Activated CD4-positive, alpha-beta memory T cell treated with anti-CD3 and anti-CD28 coated beads for 36 hours (primary cell): ENCODE measurements at regions not wholly inside any gene's neighbourhood (a gene's known extent, or its start where the extent isn't known, plus 50 kb on each side); places are given as distances from the start of the nearest gene placed in this dataset.
"Not testable (repeated sequence)": the region's sequence is repeated elsewhere in the genome, so short reads cannot be mapped to it uniquely, and the experiment has no call there.

Experiments
- CTCF ChIA-PET: fragments of 350-600 bp; sonication (Branson Sonifier 250); formaldehyde crosslinking; loops from one replicate; lab custom pipeline; 2021; ENCODE audit warnings: antibody characterized with exemption, inconsistent platforms; lab: Charles Lee
- POLR2A ChIA-PET: fragments of 350-600 bp; sonication (Branson Sonifier 250); formaldehyde crosslinking; loops from one replicate; lab custom pipeline; 2021; ENCODE audit warnings: antibody characterized with exemption; lab: Charles Lee
- DNase-seq: peaks from one replicate; pipeline ENCODE4 v3.0.0-alpha.2; 2020
- H3K27ac Mint-ChIP-seq: one replicate; pipeline ENCODE4 v1.8.0; 2021; ENCODE audit warnings: mixed read lengths
- H3K27me3 Mint-ChIP-seq: one replicate; pipeline ENCODE4 v1.8.0; 2021; ENCODE audit warnings: mixed read lengths
- H3K36me3 Mint-ChIP-seq: one replicate; pipeline ENCODE4 v1.8.0; 2021; ENCODE audit warnings: mixed read lengths
- H3K4me1 Mint-ChIP-seq: one replicate; pipeline ENCODE4 v1.8.0; 2021; ENCODE audit warnings: low read depth, mixed read lengths
- H3K4me3 Mint-ChIP-seq: one replicate; pipeline ENCODE4 v1.8.0; 2021; ENCODE audit warnings: mild to moderate bottlenecking, mixed read lengths
- H3K9me3 Mint-ChIP-seq: one replicate; pipeline ENCODE4 v1.8.0; 2021; ENCODE audit warnings: mixed read lengths
- intact Hi-C: fragments of 100-400 bp; cut with micrococcal nuclease; formaldehyde crosslinking; loops from one replicate; pipeline ENCODE4 v1.15.1; 2023

- ChIA-PET CTCF (no interaction called here), POLR2A (no interaction called here)
- no peaks in the 10 kb centered on the region for H3K36me3 Mint-ChIP-seq
- H3K4me3 Mint-ChIP-seq: no peak overlapping the region
- H3K27me3 Mint-ChIP-seq: peaks cover 1% of the 10 kb centered on the region
- no peak overlapping the region for H3K27ac Mint-ChIP-seq
- intact Hi-C loops: no loop called here
- H3K9me3 Mint-ChIP-seq: no peaks in the 10 kb centered on the region
- no peak for DNase-seq
- peaks cover 9% of the 10 kb centered on the region for H3K4me1 Mint-ChIP-seq
Measured at GRCh38 chr4:74546057-74546456, 101.1 kb downstream of the AREG start.

GRCh38 chr4:74547042-74547441, 102.1 kb downstream of the AREG start:
- no peak overlapping the region for H3K27ac Mint-ChIP-seq
- intact Hi-C loops: no loop called here
- H3K4me1 Mint-ChIP-seq: peaks cover 9% of the 10 kb centered on the region
- H3K36me3 Mint-ChIP-seq: no peaks in the 10 kb centered on the region
- no peak for DNase-seq
- H3K9me3 Mint-ChIP-seq: no peaks in the 10 kb centered on the region
- no peak overlapping the region for H3K4me3 Mint-ChIP-seq
- H3K27me3 Mint-ChIP-seq: peaks cover 1% of the 10 kb centered on the region
- POLR2A ChIA-PET: no interaction called here
- CTCF ChIA-PET: no interaction called here

GRCh38 chr4:74548561-74548960, 103.6 kb downstream of the AREG start:
- Mint-ChIP-seq H3K27me3 (peaks cover 1% of the 10 kb centered on the region), H3K4me3 (no peak overlapping the region), H3K4me1 (no peaks in the 10 kb centered on the region), H3K27ac (no peak overlapping the region), H3K9me3 (no peaks in the 10 kb centered on the region), H3K36me3 (no peaks in the 10 kb centered on the region)
- no peak for DNase-seq
- POLR2A ChIA-PET: no interaction called here
- CTCF ChIA-PET: no interaction called here
- intact Hi-C loops: no loop called here

GRCh38 chr4:74549936-74550335, 105.0 kb downstream of the AREG start:
- Mint-ChIP-seq H3K27ac (no peak overlapping the region), H3K4me3 (no peak overlapping the region), H3K27me3 (peaks cover 1% of the 10 kb centered on the region), H3K4me1 (no peaks in the 10 kb centered on the region), H3K36me3 (no peaks in the 10 kb centered on the region), H3K9me3 (no peaks in the 10 kb centered on the region)
- ChIA-PET POLR2A (no interaction called here), CTCF (no interaction called here)
- intact Hi-C loops: no loop called here
- no peak for DNase-seq

GRCh38 chr4:74555231-74555630, 110.3 kb downstream of the AREG start:
- peaks cover 7% of the 10 kb centered on the region for H3K9me3 Mint-ChIP-seq
- POLR2A ChIA-PET: no interaction called here

GRCh38 chr4:74555843-74556242, 110.9 kb downstream of the AREG start:
- DNase-seq: no peak
- no peak overlapping the region for H3K27ac Mint-ChIP-seq
- ChIA-PET POLR2A (no interaction called here), CTCF (interaction anchor here (0.6 kb wide), 1 partner anchor 60 kb away, joined by 3 read pairs; no protein-coding TSS in a partner anchor)
- H3K4me3 Mint-ChIP-seq: no peak overlapping the region
- H3K4me1 Mint-ChIP-seq: no peaks in the 10 kb centered on the region
- H3K27me3 Mint-ChIP-seq: no peaks in the 10 kb centered on the region
- no peaks in the 10 kb centered on the region for H3K36me3 Mint-ChIP-seq
- intact Hi-C loops: no loop called here
- H3K9me3 Mint-ChIP-seq: peaks cover 7% of the 10 kb centered on the region

More at GRCh38 chr4:74555231-74555630, 110.3 kb downstream of the AREG start:
- CTCF ChIA-PET: no interaction called here
- no peak overlapping the region for H3K4me3 Mint-ChIP-seq
- H3K27me3 Mint-ChIP-seq: no peaks in the 10 kb centered on the region
- intact Hi-C loops: no loop called here
- DNase-seq: no peak
- H3K4me1 Mint-ChIP-seq: no peaks in the 10 kb centered on the region
- no peaks in the 10 kb centered on the region for H3K36me3 Mint-ChIP-seq
- H3K27ac Mint-ChIP-seq: no peak overlapping the region

GRCh38 chr4:74559853-74560252, 114.9 kb downstream of the AREG start:
- Mint-ChIP-seq H3K36me3 (no peaks in the 10 kb centered on the region), H3K9me3 (peaks cover 9% of the 10 kb centered on the region), H3K4me1 (no peaks in the 10 kb centered on the region), H3K27ac (no peak overlapping the region), H3K4me3 (no peak overlapping the region), H3K27me3 (no peaks in the 10 kb centered on the region)
- DNase-seq: no peak
- POLR2A ChIA-PET: no interaction called here
- intact Hi-C loops: no loop called here
- CTCF ChIA-PET: no interaction called here

GRCh38 chr4:74567981-74568380, 123.0 kb downstream of the AREG start:
- no peak for DNase-seq
- H3K9me3 Mint-ChIP-seq: peaks cover 11% of the 10 kb centered on the region
- H3K36me3 Mint-ChIP-seq: no peaks in the 10 kb centered on the region
- H3K4me1 Mint-ChIP-seq: no peaks in the 10 kb centered on the region
- H3K27ac Mint-ChIP-seq: no peak overlapping the region
- ChIA-PET CTCF (no interaction called here), POLR2A (no interaction called here)
- intact Hi-C loops: no loop called here
- no peaks in the 10 kb centered on the region for H3K27me3 Mint-ChIP-seq
- H3K4me3 Mint-ChIP-seq: no peak overlapping the region

- no peak overlapping the region for H3K4me3 Mint-ChIP-seq
- H3K4me1 Mint-ChIP-seq: no peaks in the 10 kb centered on the region
- intact Hi-C loops: no loop called here
- ChIA-PET CTCF (no interaction called here), POLR2A (no interaction called here)
- no peak overlapping the region for H3K27ac Mint-ChIP-seq
- H3K36me3 Mint-ChIP-seq: no peaks in the 10 kb centered on the region
- no peak for DNase-seq
- H3K27me3 Mint-ChIP-seq: no peaks in the 10 kb centered on the region
- H3K9me3 Mint-ChIP-seq: peaks cover 9% of the 10 kb centered on the region
Measured at GRCh38 chr4:74570095-74570494, 125.2 kb downstream of the AREG start.

- Mint-ChIP-seq H3K27ac (no peak overlapping the region), H3K9me3 (no peaks in the 10 kb centered on the region), H3K36me3 (no peaks in the 10 kb centered on the region), H3K4me1 (no peaks in the 10 kb centered on the region), H3K27me3 (peaks cover 1% of the 10 kb centered on the region), H3K4me3 (no peak overlapping the region)
- ChIA-PET POLR2A (no interaction called here), CTCF (no interaction called here)
- no peak for DNase-seq
- intact Hi-C loops: no loop called here
Measured at GRCh38 chr4:74578329-74578728, 133.4 kb downstream of the AREG start.

GRCh38 chr4:74578865-74579264, 133.9 kb downstream of the AREG start:
- intact Hi-C loops: not testable (repeated sequence)

GRCh38 chr4:74583089-74583700, 138.3 kb downstream of the AREG start:
- ChIA-PET POLR2A (no interaction called here), CTCF (no interaction called here)
- no peaks in the 10 kb centered on the region for H3K4me1 Mint-ChIP-seq
- H3K27me3 Mint-ChIP-seq: no peaks in the 10 kb centered on the region
- no peak overlapping the region for H3K27ac Mint-ChIP-seq
- DNase-seq: no peak
- intact Hi-C loops: no loop called here
- H3K36me3 Mint-ChIP-seq: no peaks in the 10 kb centered on the region
- H3K4me3 Mint-ChIP-seq: no peak overlapping the region
- H3K9me3 Mint-ChIP-seq: no peaks in the 10 kb centered on the region

More at GRCh38 chr4:74578865-74579264, 133.9 kb downstream of the AREG start:
- H3K27me3 Mint-ChIP-seq, CTCF ChIA-PET, H3K4me1 Mint-ChIP-seq, POLR2A ChIA-PET, DNase-seq, H3K27ac Mint-ChIP-seq, H3K9me3 Mint-ChIP-seq, H3K4me3 Mint-ChIP-seq, H3K36me3 Mint-ChIP-seq: not testable (repeated sequence)

- Mint-ChIP-seq H3K9me3 (no peaks in the 10 kb centered on the region), H3K4me1 (no peaks in the 10 kb centered on the region), H3K36me3 (no peaks in the 10 kb centered on the region), H3K27ac (no peak overlapping the region), H3K27me3 (no peaks in the 10 kb centered on the region), H3K4me3 (no peak overlapping the region)
- POLR2A ChIA-PET: no interaction called here
- DNase-seq: no peak
- intact Hi-C loops: no loop called here
- CTCF ChIA-PET: no interaction called here
Measured at GRCh38 chr4:74583757-74584156, 138.8 kb downstream of the AREG start.
